WERI-Rb-1 (cell line): ENCODE measurements at regions not wholly inside any gene's neighbourhood (a gene's known extent, or its start where the extent isn't known, plus 50 kb on each side); places are given as distances from the start of the nearest gene placed in this dataset.

Source experiments
- DNase-seq: peaks from one replicate; pipeline ENCODE4 v3.0.0-alpha.2; 2020
- H3K27ac ChIP-seq: fragments of 250-450 bp; sonication (Bioruptor Pico); 2 replicates; pipeline ENCODE4 v1.5.1; 2020; ENCODE audit warnings: mild to moderate bottlenecking, moderate library complexity
- H3K27me3 ChIP-seq: fragments of 250-450 bp; sonication (Bioruptor Pico); 2 replicates; pipeline ENCODE4 v1.5.1; 2021; ENCODE audit warnings: mild to moderate bottlenecking, low read depth, moderate library complexity; ENCODE audit not compliant: insufficient read depth, severe bottlenecking
- H3K36me3 ChIP-seq: fragments of 250-450 bp; sonication (Bioruptor Pico); 2 replicates; pipeline ENCODE4 v1.5.1; 2020; ENCODE audit warnings: mild to moderate bottlenecking, moderate library complexity
- H3K4me3 ChIP-seq: 2 replicates; pipeline ENCODE4 v1.5.1; 2011; ENCODE audit warnings: low read depth, mild to moderate bottlenecking, control low read depth, low read length
- H3K9me3 ChIP-seq: fragments of 250-450 bp; sonication (Bioruptor Pico); 2 replicates; pipeline ENCODE4 v1.5.1; 2021; ENCODE audit warnings: mild to moderate bottlenecking, moderate library complexity; ENCODE audit not compliant: severe bottlenecking
- CTCF ChIP-seq: IDR thresholded peaks from 2 replicates; pipeline ENCODE4 v1.5.1; 2011; ENCODE audit warnings: low read depth, mild to moderate bottlenecking, control low read depth, inconsistent platforms, low read length

- no peak for TF ChIP-seq CTCF
- H3K4me3 ChIP-seq, result no peak overlapping the region
Measured at GRCh38 chrX:776061-776460, 145.5 kb downstream of the SHOX start.

GRCh38 chrX:774536-774935 is 143.9 kb downstream of the SHOX start:
- Histone ChIP-seq H3K27ac (no peak overlapping the region), H3K36me3 (no peaks in the 10 kb centered on the region), H3K9me3 (no peaks in the 10 kb centered on the region), H3K27me3 (peaks cover 62% of the 10 kb centered on the region), H3K4me3 (no peak overlapping the region)
- no peak for DNase-seq
- TF ChIP-seq CTCF, result no peak

More at GRCh38 chrX:776061-776460, 145.5 kb downstream of the SHOX start:
- Histone ChIP-seq H3K9me3 (no peaks in the 10 kb centered on the region), H3K27me3 (peaks cover 60% of the 10 kb centered on the region), H3K36me3 (no peaks in the 10 kb centered on the region), H3K27ac (no peak overlapping the region)
- DNase-seq, result no peak

GRCh38 chrX:773292-774025 is 142.9 kb downstream of the SHOX start:
- no peak for DNase-seq
- Histone ChIP-seq H3K9me3 (no peaks in the 10 kb centered on the region), H3K36me3 (no peaks in the 10 kb centered on the region), H3K27ac (no peak overlapping the region), H3K27me3 (peaks cover 70% of the 10 kb centered on the region), H3K4me3 (no peak overlapping the region)
- no peak for TF ChIP-seq CTCF

- no peak for TF ChIP-seq CTCF
- H3K9me3 ChIP-seq, result no peaks in the 10 kb centered on the region
- no peak overlapping the region for H3K4me3 ChIP-seq
- peaks cover 59% of the 10 kb centered on the region for H3K27me3 ChIP-seq
- no peak overlapping the region for H3K27ac ChIP-seq
- DNase-seq, result no peak
- H3K36me3 ChIP-seq, result no peaks in the 10 kb centered on the region
Measured at GRCh38 chrX:771536-771935, 140.9 kb downstream of the SHOX start.

GRCh38 chrX:769796-770195 is 139.2 kb downstream of the SHOX start:
- no peak for TF ChIP-seq CTCF
- DNase-seq, result no peak
- no peaks in the 10 kb centered on the region for H3K9me3 ChIP-seq
- no peak overlapping the region for H3K4me3 ChIP-seq
- no peak overlapping the region for H3K27ac ChIP-seq
- no peaks in the 10 kb centered on the region for H3K36me3 ChIP-seq
- peaks cover 53% of the 10 kb centered on the region for H3K27me3 ChIP-seq

GRCh38 chrX:768596-768995 is 138.0 kb downstream of the SHOX start:
- Histone ChIP-seq H3K9me3 (no peaks in the 10 kb centered on the region), H3K36me3 (no peaks in the 10 kb centered on the region), H3K27me3 (peaks cover 44% of the 10 kb centered on the region), H3K27ac (no peak overlapping the region), H3K4me3 (no peak overlapping the region)
- no peak for TF ChIP-seq CTCF
- no peak for DNase-seq
